ENCODE measurements at regions not wholly inside any gene's neighbourhood (a gene's known extent, or its start where the extent isn't known, plus 50 kb on each side); places are given as distances from the start of the nearest gene placed in this dataset.
"Not testable (repeated sequence)": the region's sequence is repeated elsewhere in the genome, so short reads cannot be mapped to it uniquely, and the experiment has no call there.

DNA sequence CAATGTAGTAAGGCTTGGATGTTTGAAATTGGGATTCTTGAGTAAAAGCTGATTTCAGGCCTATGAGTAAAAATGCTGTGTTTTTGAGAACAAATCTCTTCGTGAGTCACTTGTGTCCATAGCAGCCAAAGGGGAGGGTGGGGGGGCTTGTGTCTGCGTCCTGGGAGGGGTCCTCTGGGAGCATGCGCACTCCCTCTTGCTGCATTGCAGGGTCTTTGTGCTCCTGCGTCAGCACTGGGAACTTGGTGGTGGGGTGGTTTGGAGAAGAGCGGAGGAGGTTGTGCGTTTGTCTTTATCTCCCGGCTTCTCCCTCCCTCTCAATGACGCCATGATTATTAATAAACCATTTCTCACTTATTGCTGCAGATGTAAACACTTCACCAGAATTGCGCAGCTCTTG, 75.9 kb upstream of the NDN start:
- no peak overlapping the region for H3K4me3 ChIP-seq (ENCODE audit: low read depth, low read length)
- TF ChIP-seq, protein P1, sequence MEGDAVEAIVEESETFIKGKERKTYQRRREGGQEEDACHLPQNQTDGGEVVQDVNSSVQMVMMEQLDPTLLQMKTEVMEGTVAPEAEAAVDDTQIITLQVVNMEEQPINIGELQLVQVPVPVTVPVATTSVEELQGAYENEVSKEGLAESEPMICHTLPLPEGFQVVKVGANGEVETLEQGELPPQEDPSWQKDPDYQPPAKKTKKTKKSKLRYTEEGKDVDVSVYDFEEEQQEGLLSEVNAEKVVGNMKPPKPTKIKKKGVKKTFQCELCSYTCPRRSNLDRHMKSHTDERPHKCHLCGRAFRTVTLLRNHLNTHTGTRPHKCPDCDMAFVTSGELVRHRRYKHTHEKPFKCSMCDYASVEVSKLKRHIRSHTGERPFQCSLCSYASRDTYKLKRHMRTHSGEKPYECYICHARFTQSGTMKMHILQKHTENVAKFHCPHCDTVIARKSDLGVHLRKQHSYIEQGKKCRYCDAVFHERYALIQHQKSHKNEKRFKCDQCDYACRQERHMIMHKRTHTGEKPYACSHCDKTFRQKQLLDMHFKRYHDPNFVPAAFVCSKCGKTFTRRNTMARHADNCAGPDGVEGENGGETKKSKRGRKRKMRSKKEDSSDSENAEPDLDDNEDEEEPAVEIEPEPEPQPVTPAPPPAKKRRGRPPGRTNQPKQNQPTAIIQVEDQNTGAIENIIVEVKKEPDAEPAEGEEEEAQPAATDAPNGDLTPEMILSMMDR (conservative IDR thresholded peaks at IDR 0.05; ENCODE audit: low read depth, low read length) = no peak
- DNase-seq (ENCODE audit: low read depth) = no peak

DNA sequence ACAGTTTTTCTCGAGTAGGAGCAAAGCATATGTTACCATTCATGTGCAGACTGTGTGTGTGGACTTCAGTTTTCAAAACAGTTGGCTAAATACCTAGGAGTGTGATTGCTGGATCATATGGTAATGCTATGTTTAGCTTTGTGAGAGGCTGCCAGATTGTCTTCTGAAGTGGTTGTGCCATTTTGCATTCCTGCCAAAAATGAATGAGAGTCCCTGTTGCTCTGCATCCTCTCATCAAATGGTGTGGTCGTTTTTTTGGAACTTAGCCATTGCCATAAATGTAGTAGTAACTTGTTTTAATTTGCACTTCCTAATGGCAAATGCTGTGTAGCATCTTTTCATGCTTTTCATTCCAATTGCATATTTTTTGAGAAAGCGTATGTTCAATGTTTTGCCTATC, 77.2 kb upstream of the NDN start:
- TF ChIP-seq, protein P1 (conservative IDR thresholded peaks at IDR 0.05; ENCODE audit: low read depth, low read length) = no peak
- no peak overlapping the region for H3K4me3 ChIP-seq (ENCODE audit: low read depth, low read length)
- DNase-seq (ENCODE audit: low read depth) = no peak

DNA sequence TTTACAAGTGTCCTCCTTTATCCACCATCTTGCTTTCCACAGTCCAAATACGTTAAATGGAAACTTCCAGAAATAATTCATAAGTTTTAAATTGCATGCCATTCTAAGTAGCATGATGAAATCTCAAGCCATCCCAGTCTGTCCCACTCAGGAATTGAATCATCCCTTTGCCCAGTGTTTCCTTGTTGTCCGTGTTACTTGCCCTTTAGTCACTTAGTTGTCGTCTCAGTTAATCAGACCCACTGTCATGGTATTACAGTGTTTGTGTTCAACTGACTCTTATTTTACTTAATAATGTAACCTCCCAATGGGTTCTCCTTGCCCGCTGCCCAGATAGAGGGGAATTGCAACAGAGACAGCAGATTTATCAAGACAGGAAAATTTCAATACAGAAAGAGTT, 77.6 kb upstream of the NDN start:
- TF ChIP-seq, protein P1 (conservative IDR thresholded peaks at IDR 0.05; ENCODE audit: low read depth, low read length) = no peak
- no peak overlapping the region for H3K4me3 ChIP-seq (ENCODE audit: low read depth, low read length)
- no peak for DNase-seq (ENCODE audit: low read depth)

DNA sequence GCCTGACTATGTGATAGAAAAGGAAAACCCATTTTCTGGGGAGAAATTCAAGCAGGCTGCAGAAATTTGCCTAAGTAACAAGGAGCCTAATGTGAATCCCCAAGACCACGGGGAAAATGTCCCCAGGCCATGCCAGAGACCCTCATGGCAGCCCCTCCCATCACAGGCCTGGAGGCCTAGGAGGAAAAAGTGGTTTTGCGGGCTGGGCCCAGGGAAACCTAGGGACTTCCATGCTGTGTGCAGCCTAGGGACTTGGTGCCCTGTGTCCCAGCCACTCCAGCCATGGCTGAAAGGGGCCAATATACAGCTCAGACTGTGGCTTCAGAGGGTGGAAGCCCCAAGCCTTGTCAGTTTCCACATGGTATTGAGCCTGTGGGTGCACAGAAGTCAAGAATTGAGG, 79.7 kb upstream of the NDN start:
- not testable (repeated sequence) for H3K4me3 ChIP-seq (ENCODE audit: low read depth, low read length); DNase-seq (ENCODE audit: low read depth)

DNA sequence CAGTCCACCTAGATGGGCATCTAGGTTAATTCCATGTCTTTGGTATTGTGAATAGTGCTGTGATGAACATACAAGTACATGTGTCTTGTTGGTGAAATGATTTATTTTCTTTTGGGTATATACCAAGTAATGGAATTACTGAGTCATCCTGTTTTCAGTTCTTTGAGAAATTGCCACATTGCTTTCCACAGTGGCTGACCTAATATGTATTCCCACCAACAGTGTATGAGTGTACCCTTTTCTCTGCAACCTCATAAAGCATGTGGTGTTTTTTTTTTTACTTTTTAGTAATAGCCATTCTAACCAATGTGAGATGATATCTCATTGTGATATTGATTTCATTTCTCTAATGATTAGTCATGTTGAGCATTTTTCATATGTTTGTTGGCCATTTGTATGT, 86.0 kb upstream of the NDN start:
- DNase-seq (ENCODE audit: low read depth) = no peak
- H3K4me3 ChIP-seq (ENCODE audit: low read depth, low read length) = no peak overlapping the region
- TF ChIP-seq, protein P1 (conservative IDR thresholded peaks at IDR 0.05; ENCODE audit: low read depth, low read length) = no peak

DNA sequence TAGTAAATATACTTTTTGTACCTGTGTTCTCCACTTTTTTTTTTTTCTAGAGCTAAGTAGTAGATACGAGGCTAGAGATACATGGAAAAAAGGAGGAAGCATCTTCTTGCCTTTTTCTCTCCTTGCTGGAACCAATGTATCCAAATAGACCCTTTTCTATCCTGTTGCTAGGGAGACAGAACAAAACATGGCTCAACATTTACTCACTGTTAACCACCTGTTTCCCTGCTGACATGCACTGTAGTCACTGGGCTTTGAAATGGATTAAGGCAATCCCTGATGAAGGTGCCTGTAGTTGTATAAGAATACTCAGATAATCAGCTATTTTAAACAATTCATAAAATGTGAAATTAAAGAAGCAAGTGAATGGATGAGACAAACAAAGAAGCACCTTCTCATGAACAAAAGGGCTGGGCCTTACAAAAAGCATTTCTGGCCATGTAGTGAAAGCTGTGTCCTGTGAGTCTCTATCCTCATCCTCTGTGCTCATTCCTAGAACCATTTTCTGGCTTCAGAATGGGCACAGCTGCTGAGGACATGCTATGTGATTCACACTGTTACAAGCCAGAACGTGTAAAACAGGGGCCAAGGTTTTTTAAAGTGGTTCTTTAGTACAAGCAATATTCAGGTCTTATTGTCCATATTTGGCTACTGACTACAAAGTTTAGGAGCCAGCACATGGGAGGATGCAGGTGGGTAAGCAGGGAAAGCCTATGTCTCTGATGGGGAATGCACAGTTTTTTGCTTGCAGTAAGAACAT, 100.4 kb upstream of the NDN start:
- TF ChIP-seq, protein P1 (conservative IDR thresholded peaks at IDR 0.05; ENCODE audit: low read depth, low read length) = no peak
- DNase-seq (ENCODE audit: low read depth) = no peak
- H3K4me3 ChIP-seq (ENCODE audit: low read depth, low read length) = no peak overlapping the region

DNA sequence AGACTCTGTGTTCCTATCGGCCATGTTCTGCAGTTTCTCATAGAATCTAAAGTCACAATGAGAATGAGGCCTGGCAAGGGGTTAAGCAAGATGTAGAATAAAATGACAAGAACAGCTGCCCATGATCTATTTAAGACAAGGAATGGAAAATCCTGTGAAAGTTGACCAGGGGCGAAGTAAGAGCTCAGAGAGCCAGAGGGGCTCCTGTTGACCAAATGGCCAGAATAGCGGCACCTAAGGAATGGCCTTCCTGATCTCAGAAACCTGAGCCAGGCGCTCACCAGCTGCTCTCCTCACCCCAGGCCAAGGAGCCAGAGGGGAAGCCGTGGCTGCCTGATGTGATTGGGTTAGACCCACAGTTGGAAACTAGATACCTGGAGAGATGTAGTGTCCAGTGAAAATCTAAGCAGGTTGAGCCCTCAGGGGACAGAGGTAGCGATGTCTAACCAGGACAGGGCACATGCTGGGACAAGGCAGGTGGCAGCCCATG, 106.1 kb upstream of the NDN start:
- TF ChIP-seq, protein P1 (conservative IDR thresholded peaks at IDR 0.05; ENCODE audit: low read depth, low read length) = no peak
- no peak for DNase-seq (ENCODE audit: low read depth)
- H3K4me3 ChIP-seq (ENCODE audit: low read depth, low read length) = no peak overlapping the region

All from epithelial cell of proximal tubule (primary cell).